Endothelial cell of umbilical vein (primary cell): ENCODE measurements at regions not wholly inside any gene's neighbourhood (a gene's known extent, or its start where the extent isn't known, plus 50 kb on each side); places are given as distances from the start of the nearest gene placed in this dataset.

Experiments used
- BruUV-seq: library from RNA; stranded (reverse); fragments of 400-500 nt; replicated peaks from 2 replicates; lab custom pipeline; 2021; lab: Mats Ljungman, UMichigan
- CTCF ChIA-PET: fragments of 300-600, 350-600 bp; sonication (Branson Sonifier 250); formaldehyde crosslinking; loops from one replicate; lab custom pipeline; 2021; ENCODE audit warnings: antibody characterized with exemption, inconsistent platforms; lab: Charles Lee
- POLR2A ChIA-PET: fragments of 300-600, 350-600 bp; sonication (Branson Sonifier 250); formaldehyde crosslinking; loops from one replicate; lab custom pipeline; 2021; ENCODE audit warnings: antibody characterized with exemption, inconsistent platforms; lab: Charles Lee
- DNase-seq: peaks from one replicate; pipeline ENCODE4 v3.0.0-alpha.2; 2011; ENCODE audit warnings: low read depth, low spot score
- FAIRE-seq: peaks from 2 replicates; lab custom pipeline; 2011; peaks lifted over from hg19 to GRCh38; lab: Jason Lieb, UNC
- H2AFZ ChIP-seq: 2 replicates; pipeline ENCODE4 v1.6.0; 2012; ENCODE audit warnings: low read depth, low read length, control low read depth, inconsistent platforms
- H3K27ac ChIP-seq: 2 replicates; pipeline ENCODE4 v1.5.1; 2011; ENCODE audit warnings: low read depth, mild to moderate bottlenecking, control low read depth, low read length, moderate library complexity; ENCODE audit not compliant: insufficient read depth
- H3K27me3 ChIP-seq, 2 experiments: 2 replicates each; pipeline versions ENCODE4 v1.6.0 to v1.6.1; 2011; ENCODE audit warnings: low read length in 2 of 2, mixed read lengths in 1 of 2; ENCODE audit not compliant: control insufficient read depth in 2 of 2, insufficient read depth in 2 of 2
- H3K36me3 ChIP-seq, 2 experiments: 2 replicates in 1 of 2; 3 replicates in 1 of 2; pipeline ENCODE4 v1.5.1; 2011; ENCODE audit warnings: low read length in 2 of 2, mild to moderate bottlenecking in 1 of 2, moderate library complexity in 1 of 2; ENCODE audit not compliant: control insufficient read depth in 2 of 2, insufficient read depth in 2 of 2; ENCODE audit errors: extremely low read depth in 1 of 2
- H3K4me1 ChIP-seq: 3 replicates; pipeline ENCODE4 v1.5.1; 2011; ENCODE audit warnings: mild to moderate bottlenecking, low read length; ENCODE audit not compliant: control insufficient read depth, insufficient read depth; ENCODE audit errors: extremely low read depth
- H3K4me2 ChIP-seq: 2 replicates; pipeline ENCODE4 v1.6.1; 2011; ENCODE audit warnings: low read length, control low read depth, mixed read lengths; ENCODE audit not compliant: insufficient read depth
- H3K4me3 ChIP-seq, 3 experiments: fragments of 200-600 bp in 1 of 3; sonication (generic), shearing (Covaris generic) in 1 of 3; replicated peaks in 1 of 3; 2 replicates each; pipeline ENCODE4 v1.5.1; 2011 to 2016; ENCODE audit warnings: control low read depth in 3 of 3, low read length in 3 of 3, mild to moderate bottlenecking in 2 of 3, inconsistent platforms in 1 of 3, low read depth in 1 of 3, moderate library complexity in 1 of 3; ENCODE audit not compliant: insufficient read depth in 1 of 3
- H3K79me2 ChIP-seq: 2 replicates; pipeline ENCODE4 v1.6.0; 2012; ENCODE audit warnings: low read length, inconsistent platforms; ENCODE audit not compliant: control insufficient read depth, insufficient read depth
- H3K9ac ChIP-seq: replicated peaks from 2 replicates; pipeline ENCODE3; 2011; ENCODE audit warnings: low read length, control low read depth; ENCODE audit not compliant: insufficient read depth; ENCODE audit errors: extremely low read depth
- H3K9me1 ChIP-seq: replicated peaks from 3 replicates; pipeline ENCODE4 v1.6.0; 2011; ENCODE audit warnings: mild to moderate bottlenecking, low read length; ENCODE audit not compliant: control insufficient read depth, insufficient read depth; ENCODE audit errors: extremely low read depth
- H3K9me3 ChIP-seq: replicated peaks from 2 replicates; pipeline ENCODE4 v1.5.1; 2012; ENCODE audit warnings: low read length, inconsistent platforms; ENCODE audit not compliant: control insufficient read depth, insufficient read depth
- H4K20me1 ChIP-seq: replicated peaks from 2 replicates; pipeline ENCODE3; 2011; ENCODE audit warnings: mild to moderate bottlenecking, low read length; ENCODE audit not compliant: control insufficient read depth, insufficient read depth; ENCODE audit errors: extremely low read depth
- CTCF ChIP-seq, 2 donors: IDR thresholded peaks; 1 replicate in 1 of 2; 2 replicates in 1 of 2; pipeline ENCODE4 v1.5.1; 2011; ENCODE audit warnings: low read length in 2 of 2, mild to moderate bottlenecking in 2 of 2, moderate library complexity in 2 of 2, control low read depth in 1 of 2, inconsistent platforms in 1 of 2, low read depth in 1 of 2; ENCODE audit not compliant: insufficient read depth in 1 of 2; ENCODE audit errors: extremely low read depth in 1 of 2
- EZH2 ChIP-seq: IDR thresholded peaks from 2 replicates; pipeline ENCODE4 v1.6.1; 2012; ENCODE audit warnings: borderline replicate concordance, low read depth, mild to moderate bottlenecking, moderate library complexity, low read length, inconsistent platforms; ENCODE audit not compliant: severe bottlenecking
- FOS ChIP-seq: IDR thresholded peaks from 2 replicates; pipeline ENCODE4 v1.6.1; 2011; ENCODE audit warnings: mild to moderate bottlenecking, low read length, moderate library complexity, borderline replicate concordance; ENCODE audit not compliant: insufficient read depth
- GATA2 ChIP-seq: IDR thresholded peaks from 2 replicates; pipeline ENCODE4 v1.7.0; 2011; ENCODE audit warnings: low read depth, mild to moderate bottlenecking, moderate library complexity, mixed read lengths, low read length; ENCODE audit not compliant: insufficient read length, insufficient read depth
- JUN ChIP-seq: IDR thresholded peaks from 2 replicates; pipeline ENCODE4 v1.6.1; 2011; ENCODE audit warnings: borderline replicate concordance, low read depth; ENCODE audit not compliant: insufficient read length, insufficient read depth
- MAX ChIP-seq: IDR thresholded peaks from 2 replicates; pipeline ENCODE4 v1.6.1; 2011; ENCODE audit not compliant: insufficient read depth, insufficient read length
- MYC ChIP-seq: IDR thresholded peaks from one replicate; pipeline ENCODE4 v1.6.1; 2011; ENCODE audit warnings: mild to moderate bottlenecking, low read depth, low read length
- POLR2A ChIP-seq: IDR thresholded peaks from 2 replicates; pipeline ENCODE4 v1.6.1; 2012; ENCODE audit warnings: low read depth, mild to moderate bottlenecking, control low read depth, low read length
- POLR2AphosphoS5 ChIP-seq: IDR thresholded peaks from 2 replicates; pipeline ENCODE4 v1.6.1; 2012; ENCODE audit warnings: low read depth, mild to moderate bottlenecking, control low read depth, low read length, moderate library complexity; ENCODE audit not compliant: insufficient read depth
- dilution Hi-C: fragments of 300-500 bp; cut with MboI; formaldehyde crosslinking; loops from one replicate; pipeline ENCODE4 v1.15.0; 2019; ENCODE audit warnings: low sequenced_read_pairs; ENCODE audit not compliant: extremely low pct_ligation_motif_present
- intact Hi-C: fragments of 100-400 bp; cut with micrococcal nuclease; formaldehyde crosslinking; loops from one replicate; pipeline ENCODE4 v1.10.0; 2022

GRCh38 chr2:106580241-106580640 lies 93.1 kb downstream of the CD8B2 start:
- H3K4me1 ChIP-seq, result no peaks in the 10 kb centered on the region
- no peak for TF ChIP-seq MYC
- no peak for TF ChIP-seq CTCF (IDR thresholded peaks at IDR 0.05; ENCODE audit: extremely low read depth in 1 of 2, insufficient read depth in 1 of 2, low read depth in 1 of 2, low read length in 2 of 2)
- TF ChIP-seq JUN, result no peak
- TF ChIP-seq MAX, result no peak
- no peak for TF ChIP-seq EZH2
- TF ChIP-seq GATA2, result no peak
- TF ChIP-seq FOS, result no peak
- no peak for TF ChIP-seq POLR2A
- no peak for TF ChIP-seq POLR2AphosphoS5
- FAIRE-seq, result no peak
- dilution Hi-C loops (no loop called here), intact Hi-C loops (loop anchor here (5.0 kb wide), 1 partner anchor 388 kb away; the partner anchor contains the start of gene UXS1)
- no peaks in the 10 kb centered on the region for H3K9me3 ChIP-seq
- no peaks in the 10 kb centered on the region for H3K79me2 ChIP-seq
- DNase-seq, result no peak
- no peaks in the 10 kb centered on the region for H3K27me3 ChIP-seq
- ChIA-PET POLR2A (no interaction called here), CTCF (interaction anchor here (1.2 kb wide), 1 partner anchor 475 kb away, joined by 4 read pairs; no protein-coding TSS in a partner anchor)
- H3K4me2 ChIP-seq, result no peak overlapping the region
- H4K20me1 ChIP-seq, result no peaks in the 10 kb centered on the region
- no peak overlapping the region for H2AFZ ChIP-seq
- no peak overlapping the region for H3K9ac ChIP-seq
- no peak overlapping the region for H3K4me3 ChIP-seq
- no TSS peak for BruUV-seq
- no peaks in the 10 kb centered on the region for H3K9me1 ChIP-seq
- no peaks in the 10 kb centered on the region for H3K36me3 ChIP-seq
- H3K27ac ChIP-seq, result no peak overlapping the region
